Effector memory CD8-positive, alpha-beta T cell (primary cell): ENCODE measurements at regions not wholly inside any gene's neighbourhood (a gene's known extent, or its start where the extent isn't known, plus 50 kb on each side); places are given as distances from the start of the nearest gene placed in this dataset.
"Not testable (repeated sequence)": the region's sequence is repeated elsewhere in the genome, so short reads cannot be mapped to it uniquely, and the experiment has no call there.

Source experiments
- ATAC-seq: fragments of 150-1000 bp; cut with Tn5 transposase; replicated peaks from 2 replicates; pipeline ENCODE4 v1.10.0; 2021; ENCODE audit warnings: mild to moderate bottlenecking, moderate library complexity
- DNase-seq, 3 experiments: peaks; one replicate each; pipeline ENCODE4 v3.0.0; 2021
- H3K27ac Mint-ChIP-seq, 2 donors: one replicate each; pipeline ENCODE4 v1.8.0; 2022; ENCODE audit warnings: mild to moderate bottlenecking in 2 of 2, mixed read lengths in 2 of 2, moderate library complexity in 2 of 2
- H3K27me3 Mint-ChIP-seq, 2 donors: one replicate each; pipeline ENCODE4 v1.8.0; 2022; ENCODE audit warnings: mixed read lengths in 2 of 2
- H3K36me3 Mint-ChIP-seq: one replicate; pipeline ENCODE4 v1.8.0; 2022; ENCODE audit warnings: mild to moderate bottlenecking, moderate library complexity, mixed read lengths; ENCODE audit not compliant: insufficient read depth
- H3K4me1 Mint-ChIP-seq, 2 donors: one replicate each; pipeline ENCODE4 v1.8.0; 2022; ENCODE audit warnings: low read depth in 2 of 2, mixed read lengths in 2 of 2
- H3K4me3 Mint-ChIP-seq, 2 donors: one replicate each; pipeline ENCODE4 v1.8.0; 2022; ENCODE audit warnings: mild to moderate bottlenecking in 2 of 2, mixed read lengths in 2 of 2, moderate library complexity in 2 of 2
- H3K9me3 Mint-ChIP-seq, 2 donors: one replicate each; pipeline ENCODE4 v1.8.0; 2022; ENCODE audit warnings: mixed read lengths in 2 of 2

- H3K4me1 Mint-ChIP-seq: no peaks in the 10 kb centered on the region
- H3K9me3 Mint-ChIP-seq: peaks cover 0 to 4% of the 10 kb centered on the region in 2 donors
- no peaks in the 10 kb centered on the region for H3K27me3 Mint-ChIP-seq
- H3K4me3 Mint-ChIP-seq: no peak overlapping the region
- no peak overlapping the region for H3K27ac Mint-ChIP-seq
- no peak for ATAC-seq
- H3K36me3 Mint-ChIP-seq: no peaks in the 10 kb centered on the region
- DNase-seq: no peak
These were observed 148.1 kb downstream of the PCDH7 start for GRCh38 chr4:30868111-30868895.

GRCh38 chr4:30869387-30869786 lies 149.2 kb downstream of the PCDH7 start:
- not testable (repeated sequence) for ATAC-seq, DNase-seq, H3K4me1 Mint-ChIP-seq, H3K27me3 Mint-ChIP-seq, H3K27ac Mint-ChIP-seq, H3K36me3 Mint-ChIP-seq, H3K9me3 Mint-ChIP-seq, H3K4me3 Mint-ChIP-seq

DNA sequence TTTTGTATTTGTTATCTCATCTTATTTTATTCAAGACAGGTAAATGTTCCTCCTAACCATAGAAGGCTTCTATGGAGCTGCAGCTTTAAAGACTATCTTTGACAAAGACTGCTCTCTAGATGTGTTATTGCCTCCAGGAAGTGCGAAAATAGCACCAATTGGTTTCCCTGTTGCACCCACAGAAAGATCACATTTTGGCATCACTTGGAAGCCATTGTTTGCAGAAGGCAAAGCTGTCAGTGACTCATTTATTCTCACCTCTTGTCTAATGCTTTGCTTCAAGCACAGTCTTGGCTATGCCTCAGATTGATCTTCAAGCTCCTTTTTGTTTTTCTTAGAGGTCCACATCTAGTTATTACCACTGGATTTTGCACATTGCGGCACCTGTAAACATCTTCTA lies 150.3 kb downstream of the PCDH7 start:
- Mint-ChIP-seq H3K9me3 (peaks cover 0 to 6% of the 10 kb centered on the region in 2 donors), H3K4me1 (no peaks in the 10 kb centered on the region), H3K27ac (no peak overlapping the region), H3K4me3 (no peak overlapping the region), H3K27me3 (no peaks in the 10 kb centered on the region), H3K36me3 (no peaks in the 10 kb centered on the region)
- no peak for DNase-seq
- ATAC-seq: no peak

- no peaks in the 10 kb centered on the region for H3K4me1 Mint-ChIP-seq
- no peak for DNase-seq
- ATAC-seq: no peak
- no peak overlapping the region for H3K27ac Mint-ChIP-seq
- no peak overlapping the region for H3K4me3 Mint-ChIP-seq
- H3K9me3 Mint-ChIP-seq: peaks cover 8 to 13% of the 10 kb centered on the region in 2 donors
- no peaks in the 10 kb centered on the region for H3K36me3 Mint-ChIP-seq
- H3K27me3 Mint-ChIP-seq: no peaks in the 10 kb centered on the region
These were observed 155.6 kb downstream of the PCDH7 start for GRCh38 chr4:30875658-30876269.

- H3K9me3 Mint-ChIP-seq: peaks cover 21 to 22% of the 10 kb centered on the region in 2 donors
- H3K27me3 Mint-ChIP-seq: no peaks in the 10 kb centered on the region
- H3K4me3 Mint-ChIP-seq: no peak overlapping the region
- ATAC-seq (no peak), DNase-seq (no peak)
- H3K36me3 Mint-ChIP-seq: no peaks in the 10 kb centered on the region
- no peak overlapping the region for H3K27ac Mint-ChIP-seq
- no peaks in the 10 kb centered on the region for H3K4me1 Mint-ChIP-seq
These were observed 159.9 kb downstream of the PCDH7 start for GRCh38 chr4:30879855-30880598.

DNA sequence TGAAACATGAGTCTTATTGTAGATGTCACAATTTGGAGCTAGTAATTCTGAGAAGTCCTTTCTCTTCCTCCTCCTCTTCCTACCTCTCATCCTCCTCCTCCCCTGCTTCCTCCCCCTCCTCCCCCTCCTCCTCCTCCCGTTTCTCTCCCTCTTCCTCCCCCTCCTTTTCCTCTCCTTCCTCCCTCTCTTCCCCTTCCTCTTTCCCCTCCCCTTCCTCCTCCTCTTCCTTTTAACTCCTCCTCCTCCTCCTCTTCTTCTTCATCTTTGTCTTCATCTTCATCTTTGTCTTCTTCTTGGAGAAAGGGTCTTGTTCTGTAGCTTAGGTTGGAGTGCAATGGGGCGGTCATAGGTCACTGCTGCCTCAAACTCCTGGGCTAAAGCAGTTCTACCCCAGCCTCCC lies 161.8 kb downstream of the PCDH7 start:
- H3K36me3 Mint-ChIP-seq: no peaks in the 10 kb centered on the region
- DNase-seq (no peak), ATAC-seq (no peak)
- peaks cover 20 to 22% of the 10 kb centered on the region in 2 donors for H3K9me3 Mint-ChIP-seq
- no peak overlapping the region for H3K4me3 Mint-ChIP-seq
- H3K27me3 Mint-ChIP-seq: no peaks in the 10 kb centered on the region
- H3K27ac Mint-ChIP-seq: no peak overlapping the region
- H3K4me1 Mint-ChIP-seq: no peaks in the 10 kb centered on the region

- no peaks in the 10 kb centered on the region for H3K4me1 Mint-ChIP-seq
- no peak overlapping the region for H3K27ac Mint-ChIP-seq
- H3K9me3 Mint-ChIP-seq: peaks cover 18 to 22% of the 10 kb centered on the region in 2 donors
- ATAC-seq (no peak), DNase-seq (no peak)
- no peaks in the 10 kb centered on the region for H3K36me3 Mint-ChIP-seq
- no peaks in the 10 kb centered on the region for H3K27me3 Mint-ChIP-seq
- no peak overlapping the region for H3K4me3 Mint-ChIP-seq
These were observed 162.3 kb downstream of the PCDH7 start for GRCh38 chr4:30882443-30882842.

DNA sequence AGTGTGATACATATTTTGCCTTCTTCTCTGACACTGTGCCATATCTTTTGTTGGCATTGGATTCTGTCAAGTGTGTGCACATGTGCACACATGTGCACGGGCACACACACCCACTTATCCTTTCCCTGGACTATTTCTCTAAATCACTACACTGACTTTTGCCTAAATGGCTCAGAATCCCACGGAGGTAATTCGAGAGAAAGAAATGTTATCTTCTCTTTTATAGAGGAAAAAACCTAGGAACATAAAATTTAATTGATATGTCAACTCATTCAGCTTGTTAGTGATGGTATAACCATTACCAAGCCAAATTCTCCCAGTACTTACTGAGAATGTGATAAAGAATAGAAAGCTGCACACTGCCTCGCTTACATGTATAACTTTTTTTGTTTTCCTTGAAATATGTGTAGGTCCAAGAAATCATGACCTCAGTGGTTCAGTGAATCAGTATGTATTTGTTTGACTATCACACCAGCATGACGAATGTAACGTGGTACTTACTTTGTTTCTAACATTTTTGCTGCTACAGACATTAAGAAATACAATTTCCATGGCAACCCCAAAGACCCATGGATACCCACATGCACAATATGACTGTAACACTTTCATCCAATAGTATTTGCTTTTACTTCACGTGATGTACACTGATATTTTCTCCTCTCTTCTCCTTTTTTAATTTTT lies 163.0 kb downstream of the PCDH7 start:
- Mint-ChIP-seq H3K4me1 (no peaks in the 10 kb centered on the region), H3K27ac (no peak overlapping the region), H3K9me3 (peaks cover 15 to 17% of the 10 kb centered on the region in 2 donors), H3K27me3 (no peaks in the 10 kb centered on the region), H3K4me3 (no peak overlapping the region), H3K36me3 (no peaks in the 10 kb centered on the region)
- DNase-seq (no peak), ATAC-seq (no peak)

GRCh38 chr4:30901461-30902451 lies 181.6 kb downstream of the PCDH7 start:
- H3K36me3 Mint-ChIP-seq: no peaks in the 10 kb centered on the region
- H3K27me3 Mint-ChIP-seq: no peaks in the 10 kb centered on the region
- no peak overlapping the region for H3K27ac Mint-ChIP-seq
- peaks cover 4 to 7% of the 10 kb centered on the region in 2 donors for H3K9me3 Mint-ChIP-seq
- no peaks in the 10 kb centered on the region for H3K4me1 Mint-ChIP-seq
- DNase-seq (no peak), ATAC-seq (no peak)
- H3K4me3 Mint-ChIP-seq: no peak overlapping the region

- H3K4me3 Mint-ChIP-seq: no peak overlapping the region
- no peaks in the 10 kb centered on the region for H3K4me1 Mint-ChIP-seq
- H3K36me3 Mint-ChIP-seq: no peaks in the 10 kb centered on the region
- peaks cover 7% of the 10 kb centered on the region in 2 donors for H3K9me3 Mint-ChIP-seq
- DNase-seq: no peak
- no peaks in the 10 kb centered on the region for H3K27me3 Mint-ChIP-seq
- ATAC-seq: no peak
- H3K27ac Mint-ChIP-seq: no peak overlapping the region
These were observed 183.5 kb downstream of the PCDH7 start for GRCh38 chr4:30903502-30904214.

GRCh38 chr4:30904215-30904555 lies 184.0 kb downstream of the PCDH7 start:
- Mint-ChIP-seq H3K4me1 (no peaks in the 10 kb centered on the region), H3K4me3 (no peak overlapping the region), H3K27ac (no peak overlapping the region), H3K27me3 (no peaks in the 10 kb centered on the region), H3K9me3 (peaks cover 7% of the 10 kb centered on the region in 2 donors), H3K36me3 (no peaks in the 10 kb centered on the region)
- no peak for DNase-seq
- no peak for ATAC-seq

GRCh38 chr4:30904588-30904987 lies 184.4 kb downstream of the PCDH7 start:
- no peak for ATAC-seq
- H3K36me3 Mint-ChIP-seq: no peaks in the 10 kb centered on the region
- H3K4me3 Mint-ChIP-seq: no peak overlapping the region
- no peak overlapping the region for H3K27ac Mint-ChIP-seq
- peaks cover 7% of the 10 kb centered on the region in 2 donors for H3K9me3 Mint-ChIP-seq
- no peaks in the 10 kb centered on the region for H3K27me3 Mint-ChIP-seq
- no peaks in the 10 kb centered on the region for H3K4me1 Mint-ChIP-seq
- no peak for DNase-seq
